ENCODE measurements at regions not wholly inside any gene's neighbourhood (a gene's known extent, or its start where the extent isn't known, plus 50 kb on each side); places are given as distances from the start of the nearest gene placed in this dataset.

- Histone ChIP-seq H3K27ac (ENCODE audit: low read length) (no peak overlapping the region), H3K4me1 (ENCODE audit: control insufficient read depth, insufficient read depth, low read length) (no peaks in the 10 kb centered on the region), H3K36me3 (ENCODE audit: control insufficient read depth, insufficient read depth, low read length) (no peaks in the 10 kb centered on the region), H3K27me3 (ENCODE audit: control insufficient read depth, insufficient read depth, low read length) (no peaks in the 10 kb centered on the region), H3K9me3 (ENCODE audit: control insufficient read depth, insufficient read depth, low read length) (no peaks in the 10 kb centered on the region), H3K4me3 (ENCODE audit: low read length) (no peak overlapping the region)
- Mint-ChIP-seq H3K4me1 (peaks cover 16 to 18% of the 10 kb centered on the region in 2 donors), H3K4me3 (no peak overlapping the region), H3K27ac (no peak overlapping the region), H3K9me3 (no peaks in the 10 kb centered on the region), H3K36me3 (no peaks in the 10 kb centered on the region), H3K27me3 (ENCODE audit: low read depth in 2 of 2) (no peaks in the 10 kb centered on the region)
- ATAC-seq (no peak), DNase-seq (no peak)
- WGBS (ENCODE audit: insufficient coverage): 97% methylated on average over 2 of the region's 2 CpGs
- TF ChIP-seq, protein P1, sequence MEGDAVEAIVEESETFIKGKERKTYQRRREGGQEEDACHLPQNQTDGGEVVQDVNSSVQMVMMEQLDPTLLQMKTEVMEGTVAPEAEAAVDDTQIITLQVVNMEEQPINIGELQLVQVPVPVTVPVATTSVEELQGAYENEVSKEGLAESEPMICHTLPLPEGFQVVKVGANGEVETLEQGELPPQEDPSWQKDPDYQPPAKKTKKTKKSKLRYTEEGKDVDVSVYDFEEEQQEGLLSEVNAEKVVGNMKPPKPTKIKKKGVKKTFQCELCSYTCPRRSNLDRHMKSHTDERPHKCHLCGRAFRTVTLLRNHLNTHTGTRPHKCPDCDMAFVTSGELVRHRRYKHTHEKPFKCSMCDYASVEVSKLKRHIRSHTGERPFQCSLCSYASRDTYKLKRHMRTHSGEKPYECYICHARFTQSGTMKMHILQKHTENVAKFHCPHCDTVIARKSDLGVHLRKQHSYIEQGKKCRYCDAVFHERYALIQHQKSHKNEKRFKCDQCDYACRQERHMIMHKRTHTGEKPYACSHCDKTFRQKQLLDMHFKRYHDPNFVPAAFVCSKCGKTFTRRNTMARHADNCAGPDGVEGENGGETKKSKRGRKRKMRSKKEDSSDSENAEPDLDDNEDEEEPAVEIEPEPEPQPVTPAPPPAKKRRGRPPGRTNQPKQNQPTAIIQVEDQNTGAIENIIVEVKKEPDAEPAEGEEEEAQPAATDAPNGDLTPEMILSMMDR (IDR thresholded peaks at IDR 0.05): no peak
- intact Hi-C loops (cut with micrococcal nuclease): no loop called here
Measured at GRCh38 chr14:85479771-85480170, 50.2 kb upstream of the FLRT2 start.

Measured in natural killer cell (primary cell).